A673 (cell line): ENCODE measurements at regions not wholly inside any gene's neighbourhood (a gene's known extent, or its start where the extent isn't known, plus 50 kb on each side); places are given as distances from the start of the nearest gene placed in this dataset.

Experiments used
- BruUV-seq: library from RNA; stranded (reverse); fragments of 400-500 nt; replicated peaks from 2 replicates; lab custom pipeline; 2021; lab: Mats Ljungman, UMichigan
- CTCF ChIA-PET: fragments of 300-600 bp; sonication (Branson Sonifier 250); formaldehyde crosslinking; loops from one replicate; lab custom pipeline; 2022; ENCODE audit warnings: antibody characterized with exemption; lab: Charles Lee
- POLR2A ChIA-PET: fragments of 300-600 bp; sonication (Branson Sonifier 250); formaldehyde crosslinking; loops from one replicate; lab custom pipeline; 2022; ENCODE audit warnings: antibody characterized with exemption; ENCODE audit not compliant: low non-redundant PET; lab: Charles Lee
- DNase-seq: peaks from one replicate; pipeline ENCODE4 v3.0.0-alpha.2; 2015; ENCODE audit warnings: low spot score
- H3K27ac ChIP-seq: fragments of 200-600 bp; sonication (generic); 2 replicates; pipeline ENCODE4 v1.5.1; 2016; ENCODE audit warnings: mixed run types, low read depth, mild to moderate bottlenecking, mixed read lengths, antibody characterized with exemption, low read length; ENCODE audit not compliant: poor library complexity, severe bottlenecking
- H3K27me3 ChIP-seq: fragments of 200-600 bp; sonication (generic); replicated peaks from 2 replicates; pipeline ENCODE4 v1.6.1; 2017; ENCODE audit warnings: mixed run types, low read depth, mild to moderate bottlenecking, mixed read lengths, antibody characterized with exemption, low read length; ENCODE audit not compliant: insufficient read depth, poor library complexity
- H3K36me3 ChIP-seq: fragments of 200-600 bp; sonication (generic); 2 replicates; pipeline ENCODE4 v1.6.1; 2016; ENCODE audit warnings: mixed run types, mild to moderate bottlenecking, mixed read lengths, antibody characterized with exemption, low read length; ENCODE audit not compliant: insufficient read depth, poor library complexity, severe bottlenecking
- H3K4me1 ChIP-seq: fragments of 200-600 bp; sonication (generic); 2 replicates; pipeline ENCODE4 v1.6.1; 2017; ENCODE audit warnings: mixed run types, mild to moderate bottlenecking, mixed read lengths, antibody characterized with exemption, low read length; ENCODE audit not compliant: insufficient read depth, poor library complexity, severe bottlenecking
- H3K4me3 ChIP-seq: fragments of 200-600 bp; sonication (generic); 2 replicates; pipeline ENCODE4 v1.5.1; 2016; ENCODE audit warnings: low read depth, mixed run types, mild to moderate bottlenecking, mixed read lengths, low read length; ENCODE audit not compliant: poor library complexity, severe bottlenecking
- H3K9me3 ChIP-seq: fragments of 200-600 bp; sonication (generic); 2 replicates; pipeline ENCODE4 v1.6.1; 2016; ENCODE audit warnings: mixed run types, low read depth, mild to moderate bottlenecking, mixed read lengths, antibody characterized with exemption, low read length; ENCODE audit not compliant: poor library complexity, severe bottlenecking
- CTCF ChIP-seq: fragments of 300-800, 200-600 bp; sonication (generic); conservative IDR thresholded peaks from 2 replicates; pipeline ENCODE4 v1.5.1; 2017; ENCODE audit warnings: low read depth, mild to moderate bottlenecking, antibody characterized with exemption, low read length, moderate library complexity, mixed read lengths
- EZH2 ChIP-seq: fragments of 200-600 bp; sonication (generic); IDR thresholded peaks from 2 replicates; pipeline ENCODE4 v1.6.1; 2017; ENCODE audit warnings: borderline replicate concordance, low read depth, mild to moderate bottlenecking, mixed read lengths, antibody characterized with exemption, low read length; ENCODE audit not compliant: poor library complexity, severe bottlenecking
- intact Hi-C: fragments of 100-400 bp; cut with micrococcal nuclease; formaldehyde crosslinking; loops from one replicate; pipeline ENCODE4 v1.10.0; 2022; ENCODE audit not compliant: unreplicated experiment

- CTCF ChIA-PET: no interaction called here
- BruUV-seq: no TSS peak
- Histone ChIP-seq H3K27ac (no peak overlapping the region), H3K4me3 (no peak overlapping the region), H3K36me3 (no peaks in the 10 kb centered on the region), H3K9me3 (no peaks in the 10 kb centered on the region), H3K27me3 (peaks cover 19% of the 10 kb centered on the region), H3K4me1 (peaks cover 15% of the 10 kb centered on the region)
- TF ChIP-seq CTCF (no peak), EZH2 (no peak)
- intact Hi-C loops: no loop called here
- no peak for DNase-seq
- POLR2A ChIA-PET: no interaction called here
Observed at GRCh38 chr10:120980279-120981255, 129.4 kb downstream of the WDR11 start.

DNA sequence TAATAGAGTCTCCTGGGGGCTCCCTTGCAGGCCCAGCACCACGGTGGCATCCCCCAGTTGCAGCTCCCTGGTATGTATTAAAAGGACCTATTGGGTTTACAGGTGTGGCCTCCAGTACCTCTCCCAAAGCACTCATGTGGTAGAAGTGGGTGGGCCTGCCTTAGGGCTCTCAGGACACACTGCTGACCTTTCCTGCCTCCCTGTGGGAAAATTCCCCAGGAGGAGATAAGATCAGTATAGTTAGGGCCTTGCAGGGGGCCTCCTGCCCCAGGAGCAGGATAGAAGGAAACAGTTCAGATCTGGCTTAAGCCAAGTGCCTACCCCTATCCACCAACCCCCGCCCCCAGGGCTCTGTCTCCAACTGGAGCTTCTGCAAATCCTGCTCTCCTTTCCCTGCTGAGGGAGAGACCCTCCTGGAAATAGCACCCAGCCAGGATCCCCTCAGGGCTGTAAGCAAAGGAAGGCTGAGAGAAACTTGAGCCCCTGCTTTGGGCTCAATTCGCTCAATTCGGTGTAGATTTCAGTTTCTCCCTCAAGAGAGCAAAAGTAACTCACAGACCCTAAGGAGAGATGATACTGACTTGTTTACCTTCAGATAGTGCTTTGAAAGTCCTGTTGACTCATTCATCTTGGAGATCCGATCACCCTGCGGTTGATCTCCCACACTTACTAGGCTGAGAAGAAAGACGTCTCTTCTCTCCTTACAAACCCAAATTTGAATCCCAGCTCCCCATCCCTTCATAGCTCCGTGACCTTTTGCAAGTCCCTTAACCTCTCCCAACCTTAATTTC is 130.6 kb downstream of the WDR11 start:
- Histone ChIP-seq H3K4me1 (peaks cover 15% of the 10 kb centered on the region), H3K36me3 (no peaks in the 10 kb centered on the region), H3K4me3 (no peak overlapping the region), H3K9me3 (no peaks in the 10 kb centered on the region), H3K27ac (no peak overlapping the region), H3K27me3 (peaks cover 19% of the 10 kb centered on the region)
- intact Hi-C loops: no loop called here
- DNase-seq: no peak
- no TSS peak for BruUV-seq
- CTCF ChIA-PET: no interaction called here
- TF ChIP-seq CTCF: no peak
- no peak for TF ChIP-seq EZH2
- POLR2A ChIA-PET: no interaction called here

GRCh38 chr10:120982507-120982906 is 131.3 kb downstream of the WDR11 start:
- CTCF ChIA-PET: no interaction called here
- H3K4me1 ChIP-seq: peaks cover 15% of the 10 kb centered on the region
- no peak overlapping the region for H3K27ac ChIP-seq
- intact Hi-C loops: no loop called here
- POLR2A ChIA-PET: no interaction called here
- H3K9me3 ChIP-seq: no peaks in the 10 kb centered on the region
- H3K27me3 ChIP-seq: peaks cover 19% of the 10 kb centered on the region
- TF ChIP-seq EZH2: no peak
- TF ChIP-seq CTCF: no peak
- no peaks in the 10 kb centered on the region for H3K36me3 ChIP-seq
- BruUV-seq: no TSS peak
- no peak for DNase-seq
- no peak overlapping the region for H3K4me3 ChIP-seq
